HUES6 (cell line): ENCODE measurements at regions not wholly inside any gene's neighbourhood (a gene's known extent, or its start where the extent isn't known, plus 50 kb on each side); places are given as distances from the start of the nearest gene placed in this dataset.

Experiments
- H3K27ac ChIP-seq: 2 replicates; pipeline ENCODE4 v1.7.0; 2013; ENCODE audit warnings: low read depth, mild to moderate bottlenecking, low read length, inconsistent platforms
- H3K27me3 ChIP-seq: 2 replicates; pipeline ENCODE4 v1.6.1; 2013; ENCODE audit warnings: low read length; ENCODE audit not compliant: control insufficient read depth, insufficient read depth
- H3K36me3 ChIP-seq: 2 replicates; pipeline ENCODE4 v1.6.1; 2013; ENCODE audit warnings: low read length; ENCODE audit not compliant: control insufficient read depth, insufficient read depth
- H3K4me1 ChIP-seq: 2 replicates; pipeline ENCODE4 v1.6.1; 2013; ENCODE audit warnings: low read length; ENCODE audit not compliant: control insufficient read depth, insufficient read depth
- H3K4me3 ChIP-seq: 2 replicates; pipeline ENCODE4 v1.5.1; 2013; ENCODE audit warnings: low read depth, low read length
- H3K9ac ChIP-seq: one replicate; pipeline ENCODE4 v1.6.1; 2013; ENCODE audit warnings: mild to moderate bottlenecking, low read length
- H3K9me3 ChIP-seq: 2 replicates; pipeline ENCODE4 v1.6.1; 2013; ENCODE audit warnings: low read depth, low read length; ENCODE audit not compliant: control insufficient read depth, insufficient read depth

- Histone ChIP-seq H3K4me3 (no peak overlapping the region), H3K36me3 (no peaks in the 10 kb centered on the region), H3K4me1 (no peaks in the 10 kb centered on the region), H3K27ac (no peak overlapping the region), H3K27me3 (no peaks in the 10 kb centered on the region), H3K9me3 (no peaks in the 10 kb centered on the region), H3K9ac (no peak overlapping the region)
Observed at GRCh38 chr4:133493241-133493640, 344.1 kb downstream of the PCDH10 start.

GRCh38 chr4:133484287-133484686 is 335.2 kb downstream of the PCDH10 start:
- no peak overlapping the region for H3K4me3 ChIP-seq
- H3K27ac ChIP-seq = no peak overlapping the region
- no peaks in the 10 kb centered on the region for H3K4me1 ChIP-seq
- no peaks in the 10 kb centered on the region for H3K9me3 ChIP-seq
- no peaks in the 10 kb centered on the region for H3K27me3 ChIP-seq
- no peaks in the 10 kb centered on the region for H3K36me3 ChIP-seq
- no peak overlapping the region for H3K9ac ChIP-seq

GRCh38 chr4:133483600-133484246 is 334.6 kb downstream of the PCDH10 start:
- Histone ChIP-seq H3K9ac (no peak overlapping the region), H3K27me3 (no peaks in the 10 kb centered on the region)

GRCh38 chr4:133476063-133476462 is 327.0 kb downstream of the PCDH10 start:
- Histone ChIP-seq H3K9ac (peak overlapping the region; percentile 47), H3K9me3 (no peaks in the 10 kb centered on the region), H3K4me3 (peak overlapping the region; percentile 20; the same call in 1 of the 2 replicates), H3K4me1 (peaks cover 27% of the 10 kb centered on the region), H3K36me3 (no peaks in the 10 kb centered on the region), H3K27ac (no peak overlapping the region; the same call in 1 of the 2 replicates), H3K27me3 (no peaks in the 10 kb centered on the region)

More at GRCh38 chr4:133483600-133484246, 334.6 kb downstream of the PCDH10 start:
- Histone ChIP-seq H3K4me3 (no peak overlapping the region), H3K4me1 (no peaks in the 10 kb centered on the region), H3K36me3 (no peaks in the 10 kb centered on the region), H3K9me3 (no peaks in the 10 kb centered on the region), H3K27ac (no peak overlapping the region)

GRCh38 chr4:133474501-133474900 is 325.4 kb downstream of the PCDH10 start:
- no peaks in the 10 kb centered on the region for H3K27me3 ChIP-seq
- no peak overlapping the region for H3K9ac ChIP-seq
- no peaks in the 10 kb centered on the region for H3K36me3 ChIP-seq
- no peaks in the 10 kb centered on the region for H3K9me3 ChIP-seq
- no peak overlapping the region; the same call in 1 of the 2 replicates for H3K27ac ChIP-seq
- peaks cover 27% of the 10 kb centered on the region for H3K4me1 ChIP-seq
- H3K4me3 ChIP-seq = no peak overlapping the region

DNA sequence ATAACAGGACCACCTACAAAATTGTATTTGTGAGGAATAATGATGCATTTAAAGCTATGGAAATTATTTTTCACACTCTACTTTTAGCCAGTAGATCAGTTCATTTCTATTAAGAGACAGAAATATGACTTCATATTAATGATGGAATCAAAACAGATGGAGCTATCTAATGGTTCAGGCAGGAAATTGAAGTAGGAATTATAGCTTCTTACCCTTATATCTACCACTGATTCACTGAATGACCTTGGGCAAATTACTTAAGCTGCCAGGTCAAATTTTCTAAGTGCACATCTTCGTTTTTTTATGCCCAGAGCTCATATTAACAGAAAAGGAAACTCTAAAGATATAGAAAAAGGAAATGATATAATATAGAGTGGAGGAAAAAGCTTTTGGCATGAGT is 323.1 kb downstream of the PCDH10 start:
- no peaks in the 10 kb centered on the region for H3K27me3 ChIP-seq
- no peak overlapping the region for H3K4me3 ChIP-seq
- no peak overlapping the region for H3K9ac ChIP-seq
- H3K27ac ChIP-seq = no peak overlapping the region
- peaks cover 37% of the 10 kb centered on the region for H3K4me1 ChIP-seq
- no peaks in the 10 kb centered on the region for H3K9me3 ChIP-seq
- H3K36me3 ChIP-seq = no peaks in the 10 kb centered on the region

DNA sequence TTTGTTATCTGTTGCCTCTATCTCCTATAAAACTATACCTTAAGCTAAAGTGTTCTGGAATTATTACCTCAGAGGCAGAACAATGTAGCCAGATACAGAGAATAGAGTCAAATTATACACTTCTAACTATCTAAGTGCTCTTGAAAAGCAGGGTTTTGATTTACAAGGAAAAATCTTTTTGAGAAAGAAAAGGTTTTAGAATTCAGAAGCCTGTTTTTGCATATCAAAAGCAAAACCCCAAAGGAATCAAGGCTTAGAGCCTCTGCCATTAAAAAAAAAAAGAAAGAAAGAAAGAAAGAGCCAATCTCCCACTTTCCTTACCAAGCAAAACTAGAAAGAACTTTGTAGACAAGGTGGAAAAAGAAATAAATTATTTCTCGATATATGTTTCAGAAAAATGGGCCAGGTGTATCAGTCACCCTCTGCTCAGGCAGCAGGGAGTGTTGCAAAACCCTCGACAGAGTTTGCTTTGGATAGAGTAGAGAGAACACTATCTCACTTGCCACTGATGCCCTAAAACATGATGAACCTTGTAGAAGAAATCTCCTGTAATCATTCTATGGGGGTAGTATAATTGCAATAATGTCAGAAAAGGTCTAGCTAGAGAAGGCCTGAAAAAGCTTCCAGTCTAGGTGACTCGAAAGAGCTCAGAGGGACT is 318.3 kb downstream of the PCDH10 start:
- no peak overlapping the region for H3K9ac ChIP-seq

GRCh38 chr4:133465022-133465421 is 315.9 kb downstream of the PCDH10 start:
- peaks cover 18% of the 10 kb centered on the region for H3K4me1 ChIP-seq
- H3K9ac ChIP-seq = no peak overlapping the region

More for the DNA sequence above, 318.3 kb downstream of the PCDH10 start:
- no peaks in the 10 kb centered on the region for H3K27me3 ChIP-seq
- no peaks in the 10 kb centered on the region for H3K36me3 ChIP-seq
- no peak overlapping the region for H3K4me3 ChIP-seq
- H3K4me1 ChIP-seq = peaks cover 18% of the 10 kb centered on the region
- H3K9me3 ChIP-seq = no peaks in the 10 kb centered on the region
- peak overlapping the region; percentile 10; the same call in 1 of the 2 replicates for H3K27ac ChIP-seq

GRCh38 chr4:133464311-133464710 is 315.2 kb downstream of the PCDH10 start:
- Histone ChIP-seq H3K4me1 (peaks cover 18% of the 10 kb centered on the region), H3K4me3 (no peak overlapping the region), H3K27me3 (no peaks in the 10 kb centered on the region), H3K9ac (no peak overlapping the region), H3K9me3 (no peaks in the 10 kb centered on the region), H3K27ac (no peak overlapping the region), H3K36me3 (no peaks in the 10 kb centered on the region)

More at GRCh38 chr4:133465022-133465421, 315.9 kb downstream of the PCDH10 start:
- Histone ChIP-seq H3K27ac (no peak overlapping the region), H3K27me3 (no peaks in the 10 kb centered on the region), H3K4me3 (no peak overlapping the region), H3K9me3 (no peaks in the 10 kb centered on the region), H3K36me3 (no peaks in the 10 kb centered on the region)

DNA sequence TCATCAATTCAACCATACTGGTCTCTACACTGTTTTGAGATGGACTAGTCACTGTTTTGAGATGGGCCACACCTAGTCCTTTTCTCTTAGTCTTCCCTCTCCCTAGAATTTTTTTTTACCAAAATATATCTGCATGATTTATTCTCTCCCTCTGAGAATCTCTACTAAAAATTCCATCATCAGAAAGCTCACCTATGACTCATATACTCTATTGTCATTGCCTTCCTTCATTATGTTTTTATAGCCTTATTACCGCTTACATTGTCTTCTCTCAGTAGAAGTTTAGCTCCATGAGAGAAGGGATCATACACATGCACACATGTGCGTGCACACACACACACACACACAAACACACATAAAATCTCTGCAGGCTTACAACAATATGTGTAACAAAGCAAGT is 303.6 kb downstream of the PCDH10 start:
- H3K9me3 ChIP-seq = no peaks in the 10 kb centered on the region
- no peaks in the 10 kb centered on the region for H3K4me1 ChIP-seq
- no peak overlapping the region for H3K9ac ChIP-seq
- H3K4me3 ChIP-seq = no peak overlapping the region
- no peaks in the 10 kb centered on the region for H3K27me3 ChIP-seq
- no peaks in the 10 kb centered on the region for H3K36me3 ChIP-seq
- H3K27ac ChIP-seq = no peak overlapping the region

DNA sequence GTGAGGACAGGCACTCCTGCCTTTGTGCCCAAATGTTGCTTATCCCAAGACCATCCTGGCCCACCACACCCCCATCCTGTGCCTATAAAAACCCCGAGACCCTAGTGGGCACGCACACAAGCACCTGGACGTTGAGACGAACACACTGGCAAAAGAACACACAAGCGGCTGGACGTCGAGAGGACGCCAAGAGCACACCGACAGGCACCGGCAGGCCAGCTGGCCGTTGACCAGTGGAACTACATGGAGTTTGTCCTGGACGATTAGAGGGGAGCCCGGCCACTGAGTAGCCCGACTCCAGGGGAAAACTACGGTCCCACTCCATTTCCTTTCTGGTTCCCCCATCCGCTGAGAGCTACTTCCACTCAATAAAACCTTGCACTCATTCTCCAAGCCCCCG is 301.7 kb downstream of the PCDH10 start:
- H3K4me1 ChIP-seq = no peaks in the 10 kb centered on the region
- H3K4me3 ChIP-seq = no peak overlapping the region
- no peaks in the 10 kb centered on the region for H3K27me3 ChIP-seq
- H3K9me3 ChIP-seq = no peaks in the 10 kb centered on the region
- no peaks in the 10 kb centered on the region for H3K36me3 ChIP-seq
- no peak overlapping the region for H3K9ac ChIP-seq
- H3K27ac ChIP-seq = no peak overlapping the region
